ENCODE measurements at regions not wholly inside any gene's neighbourhood (a gene's known extent, or its start where the extent isn't known, plus 50 kb on each side); places are given as distances from the start of the nearest gene placed in this dataset.

GRCh38 chr18:78330766-78331165, 648.9 kb upstream of the SALL3 start:
- Mint-ChIP-seq H3K4me1 (ENCODE audit: low read depth) (no peaks in the 10 kb centered on the region), H3K36me3 (ENCODE audit: low read depth) (no peaks in the 10 kb centered on the region), H3K9me3 (no peaks in the 10 kb centered on the region), H3K4me3 (no peak overlapping the region), H3K27me3 (ENCODE audit: low read depth) (no peaks in the 10 kb centered on the region), H3K27ac (no peak overlapping the region)
- no peak for DNase-seq (ENCODE audit: low spot score)

- Mint-ChIP-seq H3K9me3 (peaks cover 3% of the 10 kb centered on the region), H3K27me3 (ENCODE audit: low read depth) (no peaks in the 10 kb centered on the region), H3K27ac (no peak overlapping the region), H3K36me3 (ENCODE audit: low read depth) (no peaks in the 10 kb centered on the region), H3K4me3 (no peak overlapping the region), H3K4me1 (ENCODE audit: low read depth) (no peaks in the 10 kb centered on the region)
- DNase-seq (ENCODE audit: low spot score): no peak
Observed at GRCh38 chr18:78352910-78353309, 626.7 kb upstream of the SALL3 start.

GRCh38 chr18:78362198-78362597, 617.4 kb upstream of the SALL3 start:
- H3K27ac Mint-ChIP-seq: no peak overlapping the region
- no peak overlapping the region for H3K4me3 Mint-ChIP-seq
- H3K27me3 Mint-ChIP-seq (ENCODE audit: low read depth): no peaks in the 10 kb centered on the region
- H3K36me3 Mint-ChIP-seq (ENCODE audit: low read depth): no peaks in the 10 kb centered on the region
- no peaks in the 10 kb centered on the region for H3K4me1 Mint-ChIP-seq (ENCODE audit: low read depth)
- H3K9me3 Mint-ChIP-seq: peaks cover 14% of the 10 kb centered on the region
- DNase-seq (ENCODE audit: low spot score): no peak

DNA sequence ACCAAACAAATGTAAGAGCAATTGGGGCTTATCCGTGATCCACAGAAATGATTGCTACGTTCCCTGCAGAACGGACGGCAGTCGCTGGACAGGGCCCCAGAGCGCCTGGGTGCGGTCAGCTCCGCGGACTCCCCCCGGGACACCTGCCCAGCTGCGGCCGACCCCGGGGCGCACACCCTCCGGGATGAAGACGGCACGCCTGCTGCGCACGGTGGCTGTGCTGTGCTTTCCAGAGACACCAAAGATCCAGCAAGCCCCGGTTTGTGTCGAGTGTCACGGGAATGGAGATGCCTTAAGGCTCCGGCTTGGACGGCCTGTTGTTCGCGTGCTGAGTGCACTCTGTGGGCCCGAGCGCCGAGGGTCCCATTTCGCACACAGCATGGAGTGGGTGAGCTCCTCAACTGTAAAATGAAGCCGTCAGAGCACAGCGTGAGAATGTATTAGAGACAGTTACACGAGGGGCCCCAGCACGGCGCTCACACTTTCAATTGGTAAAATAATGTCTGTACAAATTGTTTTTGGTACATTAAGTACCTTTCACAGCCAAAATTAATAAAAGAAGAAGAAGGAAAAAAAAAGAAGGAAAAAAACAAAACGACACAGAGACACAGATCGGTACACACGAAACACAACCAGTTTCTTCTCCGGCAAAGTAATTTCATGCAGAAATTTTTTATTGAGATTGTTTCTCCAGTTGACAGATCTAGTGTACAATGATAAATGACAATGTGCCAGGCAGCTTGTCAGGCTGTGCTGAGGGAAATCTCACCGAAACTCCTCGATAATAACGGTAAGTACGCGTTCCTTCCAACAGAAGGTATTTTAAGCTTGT, 615.8 kb upstream of the SALL3 start:
- DNase-seq (ENCODE audit: low spot score): no peak
- H3K9me3 Mint-ChIP-seq: peaks cover 11% of the 10 kb centered on the region
- H3K4me3 Mint-ChIP-seq: no peak overlapping the region
- H3K27me3 Mint-ChIP-seq (ENCODE audit: low read depth): no peaks in the 10 kb centered on the region
- no peaks in the 10 kb centered on the region for H3K4me1 Mint-ChIP-seq (ENCODE audit: low read depth)
- H3K27ac Mint-ChIP-seq: no peak overlapping the region
- H3K36me3 Mint-ChIP-seq (ENCODE audit: low read depth): no peaks in the 10 kb centered on the region

DNA sequence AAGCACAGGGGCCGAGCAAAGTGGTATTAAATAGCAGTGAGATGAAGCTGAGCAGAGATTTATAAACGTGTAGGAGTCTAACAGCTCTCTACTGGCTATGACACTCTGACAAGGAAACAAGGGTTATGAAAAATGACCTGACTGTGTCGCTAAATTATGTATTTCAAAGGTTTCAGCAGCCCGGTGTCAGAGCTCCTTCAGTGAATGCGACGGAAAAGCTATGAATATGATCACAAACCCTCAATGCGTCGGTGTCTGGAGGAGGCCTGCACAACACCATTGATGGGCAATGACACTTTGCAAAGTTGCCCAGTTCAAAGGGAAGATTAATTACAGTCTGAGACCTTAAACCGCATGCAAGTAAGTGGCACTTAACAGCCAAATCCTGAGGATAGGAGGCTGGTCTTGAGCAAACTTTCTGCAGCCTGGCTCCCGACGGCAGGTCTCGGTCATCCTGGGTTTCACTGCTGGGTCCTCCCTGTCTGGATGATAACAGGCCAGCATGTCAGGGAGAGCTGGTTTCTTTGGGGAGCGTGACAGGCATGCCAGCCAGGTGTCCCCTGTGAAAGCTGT, 615.1 kb upstream of the SALL3 start:
- DNase-seq (ENCODE audit: low spot score): no peak

DNA sequence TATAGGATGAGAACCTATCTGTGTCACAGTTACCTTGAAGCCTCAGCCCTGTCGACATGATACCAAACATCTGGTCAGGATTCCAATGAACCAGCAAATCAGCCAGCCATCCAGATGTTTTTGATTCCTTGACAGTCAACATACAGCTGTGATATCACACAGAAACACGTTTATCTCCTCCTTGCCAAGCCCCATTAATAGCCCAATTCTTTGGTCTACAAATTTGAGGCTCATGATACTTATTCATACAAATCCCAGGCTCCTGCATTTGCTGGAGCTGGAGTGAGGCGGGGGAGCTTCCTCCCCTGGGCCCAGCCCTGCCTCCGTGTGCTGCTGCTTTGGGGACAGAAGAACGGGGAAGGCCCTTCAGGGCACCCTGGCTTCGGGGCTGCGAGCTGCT, 611.6 kb upstream of the SALL3 start:
- DNase-seq (ENCODE audit: low spot score): no peak
- Mint-ChIP-seq H3K27me3 (ENCODE audit: low read depth) (no peaks in the 10 kb centered on the region), H3K4me3 (no peak overlapping the region), H3K4me1 (ENCODE audit: low read depth) (no peaks in the 10 kb centered on the region), H3K36me3 (ENCODE audit: low read depth) (no peaks in the 10 kb centered on the region), H3K9me3 (peaks cover 6% of the 10 kb centered on the region), H3K27ac (no peak overlapping the region)

More for the DNA sequence above, 615.1 kb upstream of the SALL3 start:
- H3K27ac Mint-ChIP-seq: no peak overlapping the region
- H3K27me3 Mint-ChIP-seq (ENCODE audit: low read depth): no peaks in the 10 kb centered on the region
- no peak overlapping the region for H3K4me3 Mint-ChIP-seq
- no peaks in the 10 kb centered on the region for H3K4me1 Mint-ChIP-seq (ENCODE audit: low read depth)
- H3K36me3 Mint-ChIP-seq (ENCODE audit: low read depth): no peaks in the 10 kb centered on the region
- H3K9me3 Mint-ChIP-seq: peaks cover 9% of the 10 kb centered on the region

- no peak for DNase-seq (ENCODE audit: low spot score)
- H3K36me3 Mint-ChIP-seq (ENCODE audit: low read depth): no peaks in the 10 kb centered on the region
- H3K27ac Mint-ChIP-seq: no peak overlapping the region
- no peaks in the 10 kb centered on the region for H3K27me3 Mint-ChIP-seq (ENCODE audit: low read depth)
- peaks cover 6% of the 10 kb centered on the region for H3K9me3 Mint-ChIP-seq
- H3K4me3 Mint-ChIP-seq: no peak overlapping the region
- no peaks in the 10 kb centered on the region for H3K4me1 Mint-ChIP-seq (ENCODE audit: low read depth)
Observed at GRCh38 chr18:78368726-78369125, 610.9 kb upstream of the SALL3 start.

DNA sequence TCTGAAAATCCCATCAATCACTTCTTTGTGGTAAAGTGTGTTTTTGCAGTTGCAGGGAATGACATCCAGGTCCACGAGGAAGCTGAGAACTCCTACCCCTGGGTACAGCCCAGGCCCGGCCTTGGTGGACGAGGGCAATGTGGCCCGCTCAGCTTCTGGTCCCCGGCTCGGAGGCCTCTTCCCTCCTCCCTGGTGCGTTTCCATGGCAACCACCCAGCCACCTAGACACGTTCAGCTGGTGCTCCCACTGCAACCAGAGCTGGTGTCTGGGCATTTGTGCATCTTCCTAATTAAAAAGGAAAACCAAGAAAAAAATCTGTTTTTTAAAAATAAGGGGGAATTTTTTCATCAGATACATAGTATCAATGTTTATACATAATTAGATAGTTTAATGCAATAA, 603.6 kb upstream of the SALL3 start:
- DNase-seq (ENCODE audit: low spot score): no peak
- Mint-ChIP-seq H3K27me3 (ENCODE audit: low read depth) (no peaks in the 10 kb centered on the region), H3K4me3 (no peak overlapping the region), H3K9me3 (no peaks in the 10 kb centered on the region), H3K36me3 (ENCODE audit: low read depth) (no peaks in the 10 kb centered on the region), H3K4me1 (ENCODE audit: low read depth) (no peaks in the 10 kb centered on the region), H3K27ac (no peak overlapping the region)

DNA sequence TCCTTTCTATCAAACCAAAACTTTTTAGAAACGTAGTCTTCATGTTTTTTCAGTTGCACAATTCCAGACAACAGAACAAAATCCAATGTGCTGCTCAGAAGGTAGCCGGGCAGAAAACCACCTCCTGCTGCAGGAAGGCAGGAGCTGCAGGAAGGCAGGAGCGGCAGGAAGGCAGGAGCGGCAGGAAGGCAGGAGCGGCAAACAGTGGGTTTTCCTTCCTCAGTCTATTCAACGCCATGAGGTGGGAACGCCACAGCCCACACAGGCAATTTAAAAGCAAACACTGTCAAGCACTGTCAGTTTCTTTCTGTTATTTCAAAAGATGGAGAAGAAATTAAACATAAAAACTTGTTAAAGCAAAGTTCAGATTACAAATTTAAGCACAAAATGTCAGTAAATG, 601.2 kb upstream of the SALL3 start:
- H3K36me3 Mint-ChIP-seq (ENCODE audit: low read depth): no peaks in the 10 kb centered on the region
- no peak overlapping the region for H3K4me3 Mint-ChIP-seq
- no peak overlapping the region for H3K27ac Mint-ChIP-seq
- no peak for DNase-seq (ENCODE audit: low spot score)
- no peaks in the 10 kb centered on the region for H3K9me3 Mint-ChIP-seq
- no peaks in the 10 kb centered on the region for H3K27me3 Mint-ChIP-seq (ENCODE audit: low read depth)
- H3K4me1 Mint-ChIP-seq (ENCODE audit: low read depth): no peaks in the 10 kb centered on the region

GRCh38 chr18:78378983-78379382, 600.6 kb upstream of the SALL3 start:
- DNase-seq (ENCODE audit: low spot score): no peak

DNA sequence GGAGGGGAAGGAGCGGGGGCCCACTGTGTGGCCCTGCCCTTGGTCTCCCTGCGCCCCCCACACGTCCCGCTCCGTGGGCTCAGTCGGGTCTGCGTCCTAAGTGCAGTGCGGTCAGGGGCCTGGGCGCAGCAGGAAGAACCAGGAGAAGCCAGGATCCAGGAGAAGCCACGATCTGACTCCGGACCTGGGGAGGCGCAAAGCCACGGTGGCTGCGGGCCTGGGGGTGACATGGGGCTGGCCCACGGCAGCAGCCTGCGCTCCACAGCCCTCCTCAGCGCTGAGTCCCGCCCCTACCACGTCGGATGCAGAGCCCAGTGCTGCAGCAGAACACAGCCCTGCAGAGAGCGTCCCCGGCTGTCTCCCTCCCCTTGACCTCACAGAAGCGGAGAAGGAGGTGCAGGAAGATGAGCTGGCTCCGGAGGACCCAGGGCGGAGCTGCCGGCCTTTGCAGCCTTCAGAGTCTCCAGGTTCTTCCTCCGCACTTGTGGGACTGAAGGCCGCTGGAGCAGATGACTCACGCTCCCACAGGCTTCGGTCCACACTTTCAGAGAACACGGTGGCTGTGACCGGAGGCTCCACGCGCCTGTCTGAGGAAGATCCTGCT, 589.2 kb upstream of the SALL3 start:
- H3K27ac Mint-ChIP-seq: no peak overlapping the region
- H3K4me1 Mint-ChIP-seq (ENCODE audit: low read depth): no peaks in the 10 kb centered on the region
- no peaks in the 10 kb centered on the region for H3K27me3 Mint-ChIP-seq (ENCODE audit: low read depth)
- no peaks in the 10 kb centered on the region for H3K36me3 Mint-ChIP-seq (ENCODE audit: low read depth)
- no peak for DNase-seq (ENCODE audit: low spot score)
- H3K9me3 Mint-ChIP-seq: peaks cover 14% of the 10 kb centered on the region
- no peak overlapping the region for H3K4me3 Mint-ChIP-seq

More at GRCh38 chr18:78378983-78379382, 600.6 kb upstream of the SALL3 start:
- H3K4me3 Mint-ChIP-seq: no peak overlapping the region
- no peaks in the 10 kb centered on the region for H3K9me3 Mint-ChIP-seq
- H3K4me1 Mint-ChIP-seq (ENCODE audit: low read depth): no peaks in the 10 kb centered on the region
- no peaks in the 10 kb centered on the region for H3K27me3 Mint-ChIP-seq (ENCODE audit: low read depth)
- no peak overlapping the region for H3K27ac Mint-ChIP-seq
- H3K36me3 Mint-ChIP-seq (ENCODE audit: low read depth): no peaks in the 10 kb centered on the region

GRCh38 chr18:78390952-78391348, 588.7 kb upstream of the SALL3 start:
- no peak overlapping the region for H3K27ac Mint-ChIP-seq
- H3K27me3 Mint-ChIP-seq (ENCODE audit: low read depth): no peaks in the 10 kb centered on the region
- H3K9me3 Mint-ChIP-seq: peaks cover 14% of the 10 kb centered on the region
- no peak for DNase-seq (ENCODE audit: low spot score)
- no peak overlapping the region for H3K4me3 Mint-ChIP-seq
- no peaks in the 10 kb centered on the region for H3K4me1 Mint-ChIP-seq (ENCODE audit: low read depth)
- H3K36me3 Mint-ChIP-seq (ENCODE audit: low read depth): no peaks in the 10 kb centered on the region

GRCh38 chr18:78393086-78393862, 586.3 kb upstream of the SALL3 start:
- Mint-ChIP-seq H3K27ac (no peak overlapping the region), H3K36me3 (ENCODE audit: low read depth) (no peaks in the 10 kb centered on the region), H3K27me3 (ENCODE audit: low read depth) (no peaks in the 10 kb centered on the region), H3K4me3 (no peak overlapping the region), H3K9me3 (peaks cover 14% of the 10 kb centered on the region), H3K4me1 (ENCODE audit: low read depth) (no peaks in the 10 kb centered on the region)
- DNase-seq (ENCODE audit: low spot score): no peak

DNA sequence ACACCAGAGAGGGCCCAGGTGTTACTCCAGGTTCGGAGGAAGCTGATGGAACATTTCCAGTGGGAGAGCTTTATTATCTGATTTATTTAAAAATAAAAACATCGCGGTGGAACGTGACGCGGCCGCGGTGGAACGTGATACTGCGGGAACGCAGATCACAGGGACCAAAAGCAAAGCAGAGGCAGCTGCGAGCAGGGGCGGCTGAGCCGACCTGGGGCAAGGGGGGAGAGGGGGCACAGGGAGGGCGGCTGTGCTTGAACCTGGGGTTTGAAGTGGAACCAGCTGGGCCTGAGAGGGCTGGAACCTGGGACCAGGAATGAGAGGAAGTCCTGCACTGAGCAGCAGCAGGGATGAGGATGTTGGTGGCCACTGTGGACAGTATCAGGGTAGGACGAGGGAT, 583.5 kb upstream of the SALL3 start:
- Mint-ChIP-seq H3K27me3 (ENCODE audit: low read depth) (no peaks in the 10 kb centered on the region), H3K36me3 (ENCODE audit: low read depth) (no peaks in the 10 kb centered on the region), H3K4me1 (ENCODE audit: low read depth) (no peaks in the 10 kb centered on the region), H3K9me3 (no peaks in the 10 kb centered on the region), H3K4me3 (no peak overlapping the region), H3K27ac (no peak overlapping the region)
- DNase-seq (ENCODE audit: low spot score): no peak
